GM23338 (cell line): ENCODE measurements at regions not wholly inside any gene's neighbourhood (a gene's known extent, or its start where the extent isn't known, plus 50 kb on each side); places are given as distances from the start of the nearest gene placed in this dataset.

Experiments
- ATAC-seq: fragments of 200-7000 bp; cut with Tn5 transposase; 3 replicates; pipeline ENCODE4 v1.9.1; 2020
- DNase-seq: peaks from one replicate; pipeline ENCODE4 v3.0.0-alpha.2; 2015; ENCODE audit warnings: low spot score
- H2AFZ ChIP-seq: fragments of 200-600 bp; sonication (generic); 2 replicates; pipeline ENCODE4 v1.8.0; 2016; ENCODE audit warnings: antibody characterized with exemption, mild to moderate bottlenecking, moderate library complexity
- H3F3A ChIP-seq: fragments of 200-600 bp; sonication (generic); replicated peaks from 2 replicates; pipeline ENCODE4 v1.8.0; 2017; ENCODE audit warnings: antibody characterized with exemption, mixed run types, low read depth
- H3K27ac ChIP-seq: fragments of 200-600 bp; sonication (generic); 2 replicates; pipeline ENCODE4 v1.6.1; 2016; ENCODE audit warnings: low read depth
- H3K27me3 ChIP-seq: fragments of 200-600 bp; sonication (generic); 2 replicates; pipeline ENCODE4 v1.8.0; 2016; ENCODE audit warnings: mild to moderate bottlenecking, mixed run types, moderate library complexity; ENCODE audit not compliant: insufficient read depth
- H3K36me3 ChIP-seq: fragments of 200-600 bp; sonication (generic); 2 replicates; pipeline ENCODE4 v1.8.0; 2016; ENCODE audit warnings: mild to moderate bottlenecking; ENCODE audit not compliant: insufficient read depth
- H3K4me1 ChIP-seq: fragments of 200-600 bp; sonication (generic); 2 replicates; pipeline ENCODE4 v1.8.0; 2016; ENCODE audit warnings: mild to moderate bottlenecking, moderate library complexity; ENCODE audit not compliant: insufficient read depth
- H3K4me2 ChIP-seq: fragments of 200-600 bp; sonication (generic); 2 replicates; pipeline ENCODE4 v1.7.1; 2017; ENCODE audit warnings: mixed run types
- H3K4me3 ChIP-seq: fragments of 200-600 bp; sonication (generic); 2 replicates; pipeline ENCODE4 v1.6.1; 2016; ENCODE audit warnings: mixed run types
- H3K79me2 ChIP-seq: fragments of 200-600 bp; sonication (generic); replicated peaks from 2 replicates; pipeline ENCODE4 v1.8.0; 2017; ENCODE audit warnings: mild to moderate bottlenecking; ENCODE audit not compliant: insufficient read depth
- H3K9me2 ChIP-seq: fragments of 200-600 bp; sonication (generic); 2 replicates; pipeline ENCODE4 v1.8.0; 2017; ENCODE audit not compliant: insufficient read depth
- H4K20me1 ChIP-seq: fragments of 200-600 bp; sonication (generic); replicated peaks from 2 replicates; pipeline ENCODE4 v1.8.0; 2017; ENCODE audit warnings: mild to moderate bottlenecking; ENCODE audit not compliant: insufficient read depth
- H3K27ac Mint-ChIP-seq: 2 replicates; pipeline ENCODE4 v1.8.0; 2020; ENCODE audit warnings: inconsistent platforms, mild to moderate bottlenecking, moderate library complexity, mixed read lengths
- H3K27me3 Mint-ChIP-seq: 3 replicates; pipeline ENCODE4 v1.8.0; 2022; ENCODE audit warnings: low read depth, mild to moderate bottlenecking, moderate library complexity, mixed read lengths, inconsistent platforms; ENCODE audit not compliant: insufficient read depth, poor library complexity
- H3K36me3 Mint-ChIP-seq: 3 replicates; pipeline ENCODE4 v1.8.0; 2021; ENCODE audit warnings: low read depth, mild to moderate bottlenecking, inconsistent platforms, moderate library complexity, mixed read lengths
- H3K4me1 Mint-ChIP-seq: 3 replicates; pipeline ENCODE4 v1.8.0; 2020; ENCODE audit warnings: mild to moderate bottlenecking, inconsistent platforms, mixed read lengths
- H3K4me3 Mint-ChIP-seq: 3 replicates; pipeline ENCODE4 v1.8.0; 2021; ENCODE audit warnings: moderate library complexity, mild to moderate bottlenecking, inconsistent platforms, mixed read lengths
- H3K9me3 Mint-ChIP-seq: 3 replicates; pipeline ENCODE4 v1.8.0; 2020; ENCODE audit warnings: moderate library complexity, mild to moderate bottlenecking, inconsistent platforms, mixed read lengths
- CREB1 ChIP-seq: fragments of 250-450 bp; sonication (Bioruptor Pico); IDR thresholded peaks from 2 replicates; pipeline ENCODE4 v1.5.0; 2020; ENCODE audit warnings: low read depth, mild to moderate bottlenecking, moderate library complexity
- CTCF ChIP-seq, 2 experiments: fragments of 200-600 bp in 1 of 2; sonication (generic) in 1 of 2; conservative IDR thresholded peaks; 2 replicates each; pipeline versions ENCODE4 v1.5.1 to v1.6.1; 2016 to 2017; ENCODE audit warnings: antibody characterized with exemption in 2 of 2, low read depth in 2 of 2, mild to moderate bottlenecking in 2 of 2, moderate library complexity in 1 of 2
- JUNB ChIP-seq: IDR thresholded peaks from one replicate; pipeline ENCODE4 v1.6.1; 2016; ENCODE audit warnings: antibody characterized with exemption; ENCODE audit not compliant: unreplicated experiment
- REST ChIP-seq: IDR thresholded peaks from one replicate; pipeline ENCODE4 v1.6.1; 2018; ENCODE audit warnings: antibody characterized with exemption; ENCODE audit not compliant: unreplicated experiment
- ZNF462 ChIP-seq: fragments of 250-450 bp; sonication (Bioruptor Pico); IDR thresholded peaks from 2 replicates; pipeline ENCODE4 v1.5.0; 2020; ENCODE audit warnings: mild to moderate bottlenecking, moderate library complexity

GRCh38 chr11:103537904-103538502 is 428.8 kb downstream of the DYNC2H1 start:
- no peak overlapping the region for H3K4me2 ChIP-seq
- peaks cover 16% of the 10 kb centered on the region; the same call in 2 of the 3 replicates for H3K9me3 Mint-ChIP-seq
- H3K4me1 Mint-ChIP-seq = peaks cover 14% of the 10 kb centered on the region
- no peaks in the 10 kb centered on the region for H3F3A ChIP-seq
- no peaks in the 10 kb centered on the region for H3K79me2 ChIP-seq
- no peaks in the 10 kb centered on the region for H3K36me3 ChIP-seq
- no peak overlapping the region for H3K4me3 ChIP-seq
- H3K27me3 ChIP-seq = no peaks in the 10 kb centered on the region
- no peak overlapping the region for H3K27ac Mint-ChIP-seq
- DNase-seq (peak; percentile 66), ATAC-seq (peak; percentile 67)
- no peak overlapping the region for H2AFZ ChIP-seq
- H3K27me3 Mint-ChIP-seq = no peaks in the 10 kb centered on the region
- peaks cover 10% of the 10 kb centered on the region; the same call in 2 of the 3 replicates for H3K36me3 Mint-ChIP-seq
- H3K4me1 ChIP-seq = peaks cover 6% of the 10 kb centered on the region; the same call in 1 of the 2 replicates
- H3K27ac ChIP-seq = no peak overlapping the region
- TF ChIP-seq CTCF (conservative IDR thresholded peaks at IDR 0.05; ENCODE audit: low read depth in 2 of 2) (peak; percentile 64 to 86), REST (no peak)
- no peak overlapping the region for H3K4me3 Mint-ChIP-seq
- no peaks in the 10 kb centered on the region for H3K9me2 ChIP-seq
- no peaks in the 10 kb centered on the region for H4K20me1 ChIP-seq

- Mint-ChIP-seq H3K4me1 (peaks cover 14% of the 10 kb centered on the region), H3K27ac (no peak overlapping the region)
- no peak for TF ChIP-seq ZNF462
- TF ChIP-seq REST = no peak
- no peak for TF ChIP-seq CREB1 (CRISPR knock-in tag)
- no peak for TF ChIP-seq JUNB
Measured at GRCh38 chr11:103539166-103539565, 429.9 kb downstream of the DYNC2H1 start.

More at GRCh38 chr11:103539166-103539565, 429.9 kb downstream of the DYNC2H1 start:
- no peak overlapping the region for H2AFZ ChIP-seq
- ATAC-seq = no peak
- no peak overlapping the region for H3K4me3 ChIP-seq
- no peaks in the 10 kb centered on the region for H3K36me3 ChIP-seq
- H4K20me1 ChIP-seq = no peaks in the 10 kb centered on the region
- H3K4me2 ChIP-seq = no peak overlapping the region
- H3F3A ChIP-seq = no peaks in the 10 kb centered on the region
- Mint-ChIP-seq H3K9me3 (peaks cover 16% of the 10 kb centered on the region), H3K27me3 (no peaks in the 10 kb centered on the region), H3K36me3 (peaks cover 10% of the 10 kb centered on the region; the same call in 2 of the 3 replicates), H3K4me3 (no peak overlapping the region)
- H3K79me2 ChIP-seq = no peaks in the 10 kb centered on the region
- no peaks in the 10 kb centered on the region for H3K27me3 ChIP-seq
- no peaks in the 10 kb centered on the region for H3K9me2 ChIP-seq
- DNase-seq = no peak
- peaks cover 6% of the 10 kb centered on the region; the same call in 1 of the 2 replicates for H3K4me1 ChIP-seq
- H3K27ac ChIP-seq = no peak overlapping the region
